Loucy (cell line): ENCODE measurements at regions not wholly inside any gene's neighbourhood (a gene's known extent, or its start where the extent isn't known, plus 50 kb on each side); places are given as distances from the start of the nearest gene placed in this dataset.

Source experiments
- CTCF ChIP-seq: fragments of 200-600 bp; sonication (generic); conservative IDR thresholded peaks from 2 replicates; pipeline ENCODE4 v1.5.1; 2014; ENCODE audit warnings: mild to moderate bottlenecking, antibody characterized with exemption, low read length
- EZH2phosphoT487 ChIP-seq: fragments of 200-600 bp; IDR thresholded peaks from 2 replicates; pipeline ENCODE4 v1.6.1; 2018; ENCODE audit warnings: antibody characterized with exemption, mild to moderate bottlenecking, moderate library complexity, borderline replicate concordance

- TF ChIP-seq CTCF (no peak), EZH2phosphoT487 (no peak)
Observed at GRCh38 chr7:98771941-98772603, 97.7 kb downstream of the TMEM130 start.
